Liver (tissue), 8 donors: ENCODE measurements at regions not wholly inside any gene's neighbourhood (a gene's known extent, or its start where the extent isn't known, plus 50 kb on each side); places are given as distances from the start of the nearest gene placed in this dataset.
"Not testable (repeated sequence)": the region's sequence is repeated elsewhere in the genome, so short reads cannot be mapped to it uniquely, and the experiment has no call there.

Experiments
- DNase-seq: peaks from one replicate; pipeline ENCODE4 v3.0.0-alpha.2; 2017; ENCODE audit warnings: low spot score
- H3K27ac ChIP-seq, 2 donors: one replicate each; pipeline ENCODE4 v1.7.0; 2013; ENCODE audit warnings: inconsistent platforms in 2 of 2, low read length in 2 of 2, control low read depth in 1 of 2, low read depth in 1 of 2, mild to moderate bottlenecking in 1 of 2
- H3K27me3 ChIP-seq, 4 donors: one replicate each; pipeline versions ENCODE4 v1.6.1 to v1.7.0; 2013; ENCODE audit warnings: low read length in 3 of 4, inconsistent platforms in 1 of 4, mild to moderate bottlenecking in 1 of 4, moderate library complexity in 1 of 4; ENCODE audit not compliant: control insufficient read depth in 4 of 4, insufficient read depth in 4 of 4
- H3K36me3 ChIP-seq, 4 donors: one replicate each; pipeline versions ENCODE4 v1.6.1 to v1.7.0; 2013; ENCODE audit warnings: low read length in 3 of 4, mild to moderate bottlenecking in 3 of 4, low read depth in 1 of 4, moderate library complexity in 1 of 4; ENCODE audit not compliant: control insufficient read depth in 4 of 4, insufficient read depth in 3 of 4
- H3K4me1 ChIP-seq, 4 donors: one replicate each; pipeline versions ENCODE4 v1.6.1 to v1.7.0; 2013; ENCODE audit warnings: low read length in 3 of 4, mild to moderate bottlenecking in 3 of 4, moderate library complexity in 1 of 4; ENCODE audit not compliant: control insufficient read depth in 4 of 4, insufficient read depth in 4 of 4
- H3K4me3 ChIP-seq, 3 donors: one replicate each; pipeline versions ENCODE4 v1.6.1 to v1.7.0; 2013; ENCODE audit warnings: low read length in 3 of 3, control low read depth in 1 of 3, low read depth in 1 of 3, mild to moderate bottlenecking in 1 of 3
- H3K9ac ChIP-seq, 2 donors: one replicate each; pipeline ENCODE4 v1.7.0; 2013; ENCODE audit warnings: low read length in 2 of 2, mild to moderate bottlenecking in 2 of 2, moderate library complexity in 2 of 2, control low read depth in 1 of 2, low read depth in 1 of 2
- H3K9me3 ChIP-seq, 4 donors: one replicate each; pipeline versions ENCODE4 v1.6.1 to v1.7.0; 2013; ENCODE audit warnings: low read length in 3 of 4; ENCODE audit not compliant: control insufficient read depth in 4 of 4
- ATF3 ChIP-seq: IDR thresholded peaks from 2 replicates; pipeline ENCODE4 v1.6.1; 2016; ENCODE audit warnings: antibody characterized with exemption
- CTCF ChIP-seq: fragments of 150-350 bp; IDR thresholded peaks from 2 replicates; pipeline ENCODE4 v1.5.1; 2017; ENCODE audit warnings: improper control_type of control experiment, low read depth, low read length; ENCODE audit not compliant: missing input control
- EGR1 ChIP-seq, 2 donors: IDR thresholded peaks; 2 replicates each; pipeline ENCODE4 v1.6.1; 2016 to 2018; ENCODE audit warnings: antibody characterized with exemption in 2 of 2, low read depth in 2 of 2
- FOXA1 ChIP-seq: IDR thresholded peaks from 2 replicates; pipeline ENCODE4 v1.6.1; 2016; ENCODE audit warnings: antibody characterized with exemption
- FOXA2 ChIP-seq: IDR thresholded peaks from 2 replicates; pipeline ENCODE4 v1.6.1; 2016; ENCODE audit warnings: antibody characterized with exemption
- GABPA ChIP-seq, 2 donors: IDR thresholded peaks in 1 of 2; conservative IDR thresholded peaks in 1 of 2; 2 replicates each; pipeline ENCODE4 v1.6.1; 2016; ENCODE audit warnings: antibody characterized with exemption in 2 of 2, mild to moderate bottlenecking in 1 of 2, moderate library complexity in 1 of 2
- HNF4A ChIP-seq, 2 donors: conservative IDR thresholded peaks; 2 replicates each; pipeline ENCODE4 v1.6.1; 2016; ENCODE audit warnings: antibody characterized with exemption in 2 of 2, mild to moderate bottlenecking in 2 of 2
- HNF4G ChIP-seq: IDR thresholded peaks from 2 replicates; pipeline ENCODE4 v1.6.1; 2016; ENCODE audit warnings: antibody characterized with exemption
- JUND ChIP-seq, 2 donors: IDR thresholded peaks; 2 replicates each; pipeline ENCODE4 v1.6.1; 2016; ENCODE audit warnings: antibody characterized with exemption in 2 of 2
- MAX ChIP-seq: IDR thresholded peaks from 2 replicates; pipeline ENCODE4 v1.6.1; 2016; ENCODE audit warnings: antibody characterized with exemption
- NR2F2 ChIP-seq: IDR thresholded peaks from 2 replicates; pipeline ENCODE4 v1.6.1; 2016; ENCODE audit warnings: antibody characterized with exemption
- RAD21 ChIP-seq, 2 donors: IDR thresholded peaks; 2 replicates each; pipeline ENCODE4 v1.6.1; 2016; ENCODE audit warnings: antibody characterized with exemption in 2 of 2, mild to moderate bottlenecking in 2 of 2
- REST ChIP-seq: IDR thresholded peaks from 2 replicates; pipeline ENCODE4 v1.6.1; 2016; ENCODE audit warnings: antibody characterized with exemption, mild to moderate bottlenecking
- RXRA ChIP-seq, 2 donors: IDR thresholded peaks; 2 replicates each; pipeline ENCODE4 v1.6.1; 2017 to 2018; ENCODE audit warnings: antibody characterized with exemption in 2 of 2, mild to moderate bottlenecking in 1 of 2
- TAF1 ChIP-seq: conservative IDR thresholded peaks from 2 replicates; pipeline ENCODE4 v1.6.1; 2016; ENCODE audit warnings: antibody characterized with exemption, mild to moderate bottlenecking
- YY1 ChIP-seq: IDR thresholded peaks from 2 replicates; pipeline ENCODE4 v1.6.1; 2016; ENCODE audit warnings: antibody characterized with exemption, mild to moderate bottlenecking
- ZBTB33 ChIP-seq: IDR thresholded peaks from 2 replicates; pipeline ENCODE4 v1.6.1; 2016; ENCODE audit warnings: antibody characterized with exemption
- WGBS: extraction: QIAGEN DNeasy Blood & Tissue Kit; methylation state at CpG from one replicate; pipeline ENCODE4 v1.1.7; 2013; 5-methylcytosine and 5-hydroxymethylcytosine counted together
- donor health status: healthy.
- donor health status: healthy.
- donor health status: healthy.
- donor health status: healthy.
- donor health status: healthy.

- TF ChIP-seq TAF1: no peak
- Histone ChIP-seq H3K27ac (no peak overlapping the region), H3K9me3 (peaks cover 0 to 13% (median 2%) of the 10 kb centered on the region in 4 donors), H3K4me1 (no peaks in the 10 kb centered on the region), H3K9ac (no peak overlapping the region), H3K36me3 (no peaks in the 10 kb centered on the region), H3K27me3 (no peaks in the 10 kb centered on the region), H3K4me3 (no peak overlapping the region)
- WGBS: 82% methylated on average over 37 of the region's 37 CpGs
- peak; percentile 26 for DNase-seq
Measured at GRCh38 chr9:61667559-61668121, 477.8 kb downstream of the SPATA31A7 start.

GRCh38 chr9:61668201-61668600 lies 478.4 kb downstream of the SPATA31A7 start:
- WGBS: 68% methylated on average over 18 of the region's 18 CpGs
- not testable (repeated sequence) for H3K27me3 ChIP-seq, H3K27ac ChIP-seq, DNase-seq, H3K36me3 ChIP-seq, H3K9ac ChIP-seq, H3K4me3 ChIP-seq, H3K4me1 ChIP-seq
- H3K9me3 ChIP-seq: peaks cover 0 to 13% (median 2%) of the 10 kb centered on the region in 4 donors

- H3K9me3 ChIP-seq: peaks cover 0 to 13% (median 2%) of the 10 kb centered on the region in 4 donors
- WGBS: 73% methylated on average over 14 of the region's 14 CpGs
- H3K4me1 ChIP-seq: no peaks in the 10 kb centered on the region
- no peaks in the 10 kb centered on the region for H3K36me3 ChIP-seq
- H3K27ac ChIP-seq: no peak overlapping the region
- H3K4me3 ChIP-seq: no peak overlapping the region
- H3K9ac ChIP-seq: no peak overlapping the region
- no peak for TF ChIP-seq FOXA1
- DNase-seq: peak; percentile 8
- H3K27me3 ChIP-seq: no peaks in the 10 kb centered on the region
Measured at GRCh38 chr9:61668846-61669245, 479.0 kb downstream of the SPATA31A7 start.

GRCh38 chr9:61669352-61669751 lies 479.5 kb downstream of the SPATA31A7 start:
- H3K36me3 ChIP-seq: no peaks in the 10 kb centered on the region
- peaks cover 0 to 13% (median 2%) of the 10 kb centered on the region in 4 donors for H3K9me3 ChIP-seq
- 67% methylated on average over 16 of the region's 16 CpGs for WGBS
- H3K27ac ChIP-seq: no peak overlapping the region
- peak; percentile 8 for DNase-seq
- H3K27me3 ChIP-seq: no peaks in the 10 kb centered on the region
- no peak for TF ChIP-seq REST
- TF ChIP-seq MAX: no peak
- no peak for TF ChIP-seq HNF4G
- TF ChIP-seq YY1: no peak
- no peak for TF ChIP-seq GABPA (IDR thresholded peaks at IDR 0.05 in 1 of 2, conservative IDR thresholded peaks at IDR 0.05 in 1 of 2)
- TF ChIP-seq RXRA (IDR thresholded peaks at IDR 0.05): no peak
- no peak for TF ChIP-seq ATF3
- no peak for TF ChIP-seq RAD21 (IDR thresholded peaks at IDR 0.05)
- no peak for TF ChIP-seq CTCF
- TF ChIP-seq ZBTB33: no peak
- no peak for TF ChIP-seq FOXA2
- no peak for TF ChIP-seq JUND (IDR thresholded peaks at IDR 0.05)
- TF ChIP-seq EGR1 (IDR thresholded peaks at IDR 0.05; ENCODE audit: low read depth in 2 of 2): no peak
- no peak for TF ChIP-seq TAF1
- TF ChIP-seq FOXA1: no peak
- no peak for TF ChIP-seq NR2F2
- TF ChIP-seq HNF4A (conservative IDR thresholded peaks at IDR 0.05): no peak
- no peaks in the 10 kb centered on the region for H3K4me1 ChIP-seq
- H3K4me3 ChIP-seq: no peak overlapping the region
- H3K9ac ChIP-seq: no peak overlapping the region
